HL-60/S4 treated with phorbol 12-myristate 13-acetate at 8.2 ng/mL for 4 days and 3 days (cell line): ENCODE measurements at regions not wholly inside any gene's neighbourhood (a gene's known extent, or its start where the extent isn't known, plus 50 kb on each side); places are given as distances from the start of the nearest gene placed in this dataset.
"Not testable (repeated sequence)": the region's sequence is repeated elsewhere in the genome, so short reads cannot be mapped to it uniquely, and the experiment has no call there.

Experiments used
- in situ Hi-C: fragments of 300-500 bp; cut with MboI; formaldehyde crosslinking; loops from 2 replicates; pipeline ENCODE4 v1.15.0; 2022; ENCODE audit warnings: low sequenced_read_pairs

GRCh38 chr1:96130432-96130831 lies 591.2 kb upstream of the PTBP2 start:
- in situ Hi-C loops = no loop called here

DNA sequence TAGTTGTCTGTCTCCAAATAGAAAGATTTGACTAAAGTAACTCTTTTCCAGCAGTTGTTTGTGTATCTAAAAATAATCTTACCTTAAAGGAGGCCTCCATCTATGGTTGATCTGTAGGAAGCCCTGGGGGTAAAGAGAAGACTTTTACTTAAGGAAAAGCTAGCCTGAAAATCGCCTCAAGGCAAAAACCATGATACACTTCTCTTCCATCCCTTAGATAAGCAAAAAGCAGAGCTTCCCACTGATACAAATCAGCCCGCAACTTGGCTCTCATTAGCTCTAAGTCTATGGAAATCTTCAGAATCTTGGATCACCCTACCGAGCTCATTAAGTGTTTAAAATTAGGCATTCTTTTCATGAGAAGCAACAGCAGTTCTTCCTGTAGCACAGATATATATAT lies 576.9 kb upstream of the PTBP2 start:
- in situ Hi-C loops = no loop called here

GRCh38 chr1:96145492-96145891 lies 576.1 kb upstream of the PTBP2 start:
- in situ Hi-C loops = no loop called here

DNA sequence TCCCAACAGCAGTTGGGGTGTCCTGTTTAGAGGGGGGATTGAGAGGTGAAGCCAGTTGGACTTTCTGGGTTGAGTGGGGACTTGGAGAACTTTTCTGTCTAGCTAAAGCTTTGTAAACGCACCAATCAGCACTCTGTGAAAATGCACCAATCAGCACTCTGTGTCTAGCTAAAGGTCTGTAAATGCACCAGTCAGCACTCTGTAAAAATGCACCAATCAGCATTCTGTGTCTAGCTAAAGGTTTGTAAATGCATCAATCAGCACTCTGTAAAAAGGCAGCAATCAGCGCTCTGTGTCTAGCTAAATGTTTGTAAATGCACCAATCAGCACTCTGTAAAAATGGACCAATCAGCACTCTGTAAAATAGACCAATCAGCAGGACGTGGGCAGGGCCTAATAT lies 568.6 kb upstream of the PTBP2 start:
- in situ Hi-C loops = not testable (repeated sequence)

- in situ Hi-C loops = no loop called here
Observed at GRCh38 chr1:96157101-96157500, 564.5 kb upstream of the PTBP2 start.

DNA sequence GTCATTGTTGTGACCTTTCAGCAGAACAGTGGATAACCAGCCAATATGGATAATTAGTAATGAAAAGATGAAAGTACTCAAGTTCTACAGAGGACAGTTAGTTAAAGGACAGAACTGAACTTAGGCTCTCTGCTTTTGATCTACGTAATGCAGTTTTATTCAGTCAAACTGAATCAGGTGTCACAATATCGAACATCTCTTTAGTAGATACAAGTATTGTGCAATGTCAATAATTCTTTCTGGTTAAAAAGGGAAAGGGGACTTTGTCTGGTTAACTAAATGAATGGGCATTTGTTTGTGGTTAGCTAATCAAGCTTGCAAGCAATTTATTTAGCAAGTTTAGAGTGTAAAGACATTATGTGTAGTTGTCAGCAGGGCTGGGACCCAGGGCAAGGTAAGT lies 562.2 kb upstream of the PTBP2 start:
- in situ Hi-C loops = no loop called here

- in situ Hi-C loops = no loop called here
Observed at GRCh38 chr1:96164053-96164452, 557.5 kb upstream of the PTBP2 start.

- in situ Hi-C loops = no loop called here
Observed at GRCh38 chr1:96178053-96178452, 543.5 kb upstream of the PTBP2 start.

DNA sequence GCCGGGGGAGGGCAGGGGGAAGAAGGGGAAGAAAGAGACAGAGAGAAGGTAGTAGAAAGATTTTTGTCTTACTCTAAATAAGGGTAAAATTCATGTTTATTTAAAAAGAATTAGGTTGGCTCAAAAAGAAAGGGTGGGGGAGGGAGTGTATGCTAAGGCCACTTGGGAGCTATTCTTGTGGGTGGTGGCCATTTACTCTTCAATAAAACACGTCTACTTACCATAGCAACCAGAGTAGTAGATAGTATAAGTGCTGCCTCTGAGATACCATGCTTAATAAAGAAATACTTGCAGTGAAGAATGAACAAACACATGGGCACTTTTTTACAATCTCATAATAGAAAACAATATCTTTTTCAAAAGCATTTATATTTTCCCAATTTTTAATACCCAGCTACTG lies 538.1 kb upstream of the PTBP2 start:
- in situ Hi-C loops = no loop called here

- in situ Hi-C loops = no loop called here
Observed at GRCh38 chr1:96183928-96184327, 537.7 kb upstream of the PTBP2 start.

DNA sequence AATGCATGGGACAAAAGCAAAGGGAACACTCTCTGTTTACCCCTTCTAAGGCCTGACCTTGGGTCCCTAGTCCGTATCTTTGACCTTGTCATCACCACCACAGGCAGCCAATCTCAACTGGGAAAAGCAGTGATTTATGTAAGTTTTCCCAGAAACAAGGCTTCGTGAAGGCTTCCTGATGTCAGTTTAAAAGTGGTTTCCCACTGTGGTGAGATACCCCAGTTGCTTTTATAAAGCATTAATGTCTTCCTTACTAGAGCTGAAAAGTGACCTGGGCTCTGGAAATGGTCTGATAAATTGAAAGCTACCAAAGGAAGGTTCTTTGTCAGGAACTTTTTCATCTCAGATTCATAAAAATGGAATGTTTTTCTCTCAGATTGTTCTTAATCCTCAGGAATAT lies 536.4 kb upstream of the PTBP2 start:
- in situ Hi-C loops = no loop called here

GRCh38 chr1:96187020-96187419 lies 534.6 kb upstream of the PTBP2 start:
- in situ Hi-C loops = no loop called here

- in situ Hi-C loops = no loop called here
Observed at GRCh38 chr1:96191165-96191564, 530.4 kb upstream of the PTBP2 start.

GRCh38 chr1:96206451-96206850 lies 515.1 kb upstream of the PTBP2 start:
- in situ Hi-C loops = no loop called here

DNA sequence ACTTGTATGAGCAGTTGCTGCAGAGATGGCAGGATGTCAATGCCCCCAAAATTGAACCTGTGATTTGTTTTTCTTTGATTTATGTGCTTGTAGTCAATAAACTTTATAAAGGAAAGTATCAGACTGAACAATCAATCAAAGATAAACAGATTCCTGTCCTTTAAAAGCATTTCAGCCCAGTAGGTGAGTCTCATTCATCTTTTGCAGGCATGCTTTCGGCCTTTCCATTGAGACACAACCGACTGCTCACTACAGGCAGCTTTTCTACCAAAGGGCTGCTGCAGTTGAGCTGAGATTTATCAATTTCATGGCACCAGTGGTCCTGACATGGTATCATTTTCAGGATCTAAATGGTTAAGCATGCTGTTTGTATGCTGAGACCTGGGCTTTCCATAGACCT lies 513.6 kb upstream of the PTBP2 start:
- in situ Hi-C loops = no loop called here

DNA sequence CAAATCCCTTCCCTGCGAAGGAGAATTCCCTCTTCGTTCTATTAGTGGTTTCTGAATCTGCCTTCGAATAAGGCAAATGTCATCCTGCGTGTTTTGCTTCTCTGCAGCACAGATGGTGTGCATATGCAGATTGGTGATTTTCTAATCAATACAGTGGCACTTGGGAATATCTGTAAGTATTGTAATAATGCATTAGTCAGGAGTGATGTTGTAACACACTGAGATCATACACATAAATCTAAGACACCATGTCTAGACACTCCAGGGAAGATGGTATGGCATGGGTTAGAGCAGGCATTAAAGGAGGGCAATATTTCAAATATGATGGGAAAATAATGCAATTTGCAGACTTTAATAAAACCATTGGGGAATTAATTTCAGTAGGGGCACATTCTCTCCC lies 513.2 kb upstream of the PTBP2 start:
- in situ Hi-C loops = no loop called here

DNA sequence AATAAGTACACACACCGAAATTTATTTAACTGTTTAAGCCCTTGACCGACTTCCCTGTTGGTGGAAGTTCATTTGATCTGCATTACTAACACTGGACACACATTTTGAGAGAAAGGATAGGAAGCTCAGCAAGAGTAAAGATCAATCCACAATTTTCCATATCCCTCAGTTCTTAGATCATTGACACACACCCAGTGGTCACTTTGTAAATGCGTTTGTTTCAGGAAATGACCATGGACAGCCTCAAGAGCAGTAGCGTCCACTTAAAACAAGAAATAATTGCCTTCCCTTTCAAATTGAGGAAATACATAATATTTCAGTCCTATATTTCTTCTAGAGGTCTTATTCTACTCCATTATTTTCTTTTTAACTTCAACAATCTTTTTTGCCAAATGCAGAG lies 511.5 kb upstream of the PTBP2 start:
- in situ Hi-C loops = no loop called here

DNA sequence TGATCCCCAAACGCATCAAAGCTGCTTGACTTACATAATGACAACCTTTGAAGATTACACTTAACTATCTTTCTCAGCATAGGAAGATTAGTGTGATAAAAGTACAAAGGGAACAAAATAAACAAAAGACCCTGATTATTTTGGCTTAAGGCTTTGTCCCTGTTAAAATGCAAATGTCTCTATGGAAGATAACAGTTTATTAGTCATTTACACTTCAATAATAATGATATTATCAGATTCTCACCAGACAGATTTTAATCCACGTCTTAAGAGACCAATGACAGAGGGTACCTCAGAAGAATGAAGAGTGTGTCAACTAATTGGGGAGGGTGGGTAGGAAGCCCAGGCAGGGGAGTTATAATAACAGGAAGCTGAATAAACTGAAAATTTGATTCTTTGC lies 510.4 kb upstream of the PTBP2 start:
- in situ Hi-C loops = no loop called here

- in situ Hi-C loops = no loop called here
Observed at GRCh38 chr1:96214982-96215381, 506.6 kb upstream of the PTBP2 start.

- in situ Hi-C loops = no loop called here
Observed at GRCh38 chr1:96220651-96221050, 500.9 kb upstream of the PTBP2 start.

DNA sequence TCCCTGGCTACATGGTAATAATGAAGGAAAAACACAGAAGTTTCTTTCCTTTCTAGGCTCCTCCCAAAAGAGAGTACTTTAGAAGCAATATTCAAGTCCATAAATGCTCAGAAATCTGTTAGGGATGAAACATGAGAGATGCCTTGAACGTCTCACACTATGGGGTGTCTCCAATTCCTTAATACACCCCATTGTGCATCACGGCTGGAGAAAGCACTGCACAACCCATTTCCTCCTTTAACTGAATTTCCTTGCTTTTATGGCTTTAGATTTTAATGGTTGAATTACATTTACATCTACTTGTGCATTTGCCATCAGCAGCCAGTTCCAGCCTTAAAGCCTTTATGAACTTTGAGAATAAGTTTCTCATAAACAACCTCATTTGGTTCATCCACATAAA lies 498.9 kb upstream of the PTBP2 start:
- in situ Hi-C loops = no loop called here

GRCh38 chr1:96224229-96224628 lies 497.4 kb upstream of the PTBP2 start:
- in situ Hi-C loops = not testable (repeated sequence)

DNA sequence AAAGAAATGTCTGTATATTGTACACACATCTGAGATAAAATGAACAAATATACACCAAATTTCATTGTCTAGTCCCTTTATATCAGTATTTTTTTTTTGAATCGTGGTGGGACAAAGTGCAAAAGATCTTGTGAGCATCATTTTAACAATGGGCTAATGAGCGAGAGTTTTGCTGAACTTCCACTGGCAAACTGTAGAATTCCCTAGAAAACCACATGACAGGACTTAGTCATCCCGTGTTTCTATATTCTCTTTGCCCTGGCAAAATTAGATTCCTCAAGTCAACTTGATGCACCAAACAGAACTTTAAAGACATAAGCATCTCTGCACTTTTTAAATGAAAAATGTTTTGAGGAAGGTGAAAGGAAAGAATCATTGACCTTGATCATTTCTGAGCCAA lies 488.2 kb upstream of the PTBP2 start:
- in situ Hi-C loops = loop anchor here (25.0 kb wide), 2 partner anchors 129 to 604 kb away; no protein-coding TSS in a partner anchor

DNA sequence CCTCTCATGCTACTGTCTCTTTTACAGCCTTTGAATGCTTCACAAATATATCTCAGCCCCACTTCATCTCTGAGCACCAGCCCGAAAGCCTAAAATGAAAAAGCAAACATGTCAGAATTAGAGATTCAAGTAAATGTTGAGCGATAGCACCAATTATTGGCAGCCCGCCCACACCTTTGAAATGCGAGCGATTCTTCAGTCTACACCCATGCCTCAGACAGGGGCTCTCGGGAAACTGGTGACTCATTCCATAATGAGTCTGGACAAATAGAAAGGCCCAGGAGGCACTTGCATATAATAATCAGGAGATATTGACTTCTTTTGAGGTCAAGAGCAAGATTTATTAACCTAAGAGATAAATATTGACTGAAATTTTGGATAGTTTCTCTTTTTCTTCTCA lies 487.3 kb upstream of the PTBP2 start:
- in situ Hi-C loops = loop anchor here (25.0 kb wide), 2 partner anchors 128 to 603 kb away; no protein-coding TSS in a partner anchor
